RWPE1 (cell line): ENCODE measurements at regions not wholly inside any gene's neighbourhood (a gene's known extent, or its start where the extent isn't known, plus 50 kb on each side); places are given as distances from the start of the nearest gene placed in this dataset.

ENCODE experiments used
- CTCF ChIA-PET: fragments of 350-600 bp; sonication (Branson Sonifier 250); formaldehyde crosslinking; extraction: SDS; loops from one replicate; lab custom pipeline; 2021; lab: Yijun Ruan, JAX
- POLR2A ChIA-PET: fragments of 400-600 bp; formaldehyde crosslinking; extraction: SDS; loops from one replicate; lab custom pipeline; 2020; ENCODE audit warnings: antibody characterized with exemption; ENCODE audit not compliant: low non-redundant PET; lab: Yijun Ruan, JAX
- DNase-seq: peaks from one replicate; pipeline ENCODE4 v3.0.0; 2012; ENCODE audit warnings: low spot score
- H3K27ac ChIP-seq: fragments of 450-650 bp; 2 replicates; pipeline ENCODE4 v1.5.1; 2017
- TF ChIP-seq, protein P1 (sequence below): fragments of 450-650 bp; conservative IDR thresholded peaks from 2 replicates; pipeline ENCODE4 v1.5.1; 2017; ENCODE audit warnings: low read depth, mild to moderate bottlenecking

DNA sequence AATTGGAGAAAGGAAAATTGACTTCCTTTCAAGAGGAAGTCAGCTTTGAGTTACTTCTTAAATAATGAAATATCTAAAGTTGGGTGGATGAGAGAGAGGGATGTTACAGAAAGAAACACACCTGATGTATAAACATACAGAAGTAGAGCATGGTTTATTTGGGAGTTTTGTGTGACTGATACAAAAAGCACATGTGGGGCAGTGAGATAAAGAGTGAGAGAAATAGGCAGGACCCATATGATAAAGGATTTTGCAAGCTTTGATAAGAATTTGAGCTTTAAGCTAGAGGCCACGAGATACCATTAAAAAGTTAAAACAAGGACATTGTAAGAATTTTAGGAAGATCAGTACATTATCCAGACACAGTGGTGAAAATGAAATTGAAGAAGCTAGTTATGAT, 263.3 kb upstream of the GPRIN3 start:
- DNase-seq, result no peak
- ChIA-PET CTCF (interaction anchor here (0.7 kb wide), 1 partner anchor 10 kb away, joined by 3 read pairs; no protein-coding TSS in a partner anchor), POLR2A (no interaction called here)
- H3K27ac ChIP-seq, result no peak overlapping the region
- TF ChIP-seq, protein P1, sequence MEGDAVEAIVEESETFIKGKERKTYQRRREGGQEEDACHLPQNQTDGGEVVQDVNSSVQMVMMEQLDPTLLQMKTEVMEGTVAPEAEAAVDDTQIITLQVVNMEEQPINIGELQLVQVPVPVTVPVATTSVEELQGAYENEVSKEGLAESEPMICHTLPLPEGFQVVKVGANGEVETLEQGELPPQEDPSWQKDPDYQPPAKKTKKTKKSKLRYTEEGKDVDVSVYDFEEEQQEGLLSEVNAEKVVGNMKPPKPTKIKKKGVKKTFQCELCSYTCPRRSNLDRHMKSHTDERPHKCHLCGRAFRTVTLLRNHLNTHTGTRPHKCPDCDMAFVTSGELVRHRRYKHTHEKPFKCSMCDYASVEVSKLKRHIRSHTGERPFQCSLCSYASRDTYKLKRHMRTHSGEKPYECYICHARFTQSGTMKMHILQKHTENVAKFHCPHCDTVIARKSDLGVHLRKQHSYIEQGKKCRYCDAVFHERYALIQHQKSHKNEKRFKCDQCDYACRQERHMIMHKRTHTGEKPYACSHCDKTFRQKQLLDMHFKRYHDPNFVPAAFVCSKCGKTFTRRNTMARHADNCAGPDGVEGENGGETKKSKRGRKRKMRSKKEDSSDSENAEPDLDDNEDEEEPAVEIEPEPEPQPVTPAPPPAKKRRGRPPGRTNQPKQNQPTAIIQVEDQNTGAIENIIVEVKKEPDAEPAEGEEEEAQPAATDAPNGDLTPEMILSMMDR, result no peak

- POLR2A ChIA-PET, result no interaction called here
- no peak overlapping the region for H3K27ac ChIP-seq
- TF ChIP-seq, protein P1, result no peak
- no peak for DNase-seq
- CTCF ChIA-PET, result interaction anchor here (0.5 to 0.7 kb wide), 2 partner anchors 181 to 262 kb away, joined by 3 read pairs; no protein-coding TSS in a partner anchor
These were observed 260.3 kb upstream of the GPRIN3 start for GRCh38 chr4:89567936-89568335.

DNA sequence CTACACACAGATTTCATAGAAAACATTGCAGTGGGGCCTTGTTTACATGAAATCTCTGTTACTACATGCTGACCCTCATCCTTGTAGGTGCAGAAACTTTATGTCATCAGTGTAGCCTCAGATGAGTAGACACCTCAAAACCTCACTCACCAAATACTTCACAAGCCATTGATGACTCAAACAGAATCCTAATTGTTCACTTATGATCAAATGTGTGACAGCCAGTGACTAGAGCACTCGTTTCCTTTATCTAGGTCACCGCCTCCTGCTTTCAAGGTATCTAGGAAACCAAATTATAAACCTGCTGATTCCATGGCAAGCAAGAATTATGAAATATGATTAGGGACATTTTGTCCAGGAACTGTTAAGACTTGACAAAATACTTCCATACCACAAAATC, 255.8 kb upstream of the GPRIN3 start:
- CTCF ChIA-PET, result no interaction called here

GRCh38 chr4:89562746-89563145, 255.1 kb upstream of the GPRIN3 start:
- no peak overlapping the region for H3K27ac ChIP-seq
- POLR2A ChIA-PET, result no interaction called here
- TF ChIP-seq, protein P1, result no peak
- CTCF ChIA-PET, result no interaction called here
- DNase-seq, result no peak

More for the DNA sequence above, 255.8 kb upstream of the GPRIN3 start:
- no peak for DNase-seq
- TF ChIP-seq, protein P1, result no peak
- H3K27ac ChIP-seq, result no peak overlapping the region
- POLR2A ChIA-PET, result no interaction called here

- no peak overlapping the region for H3K27ac ChIP-seq
- ChIA-PET POLR2A (no interaction called here), CTCF (no interaction called here)
- no peak for DNase-seq
- TF ChIP-seq, protein P1, result no peak
These were observed 253.4 kb upstream of the GPRIN3 start for GRCh38 chr4:89561048-89561447.

- POLR2A ChIA-PET, result no interaction called here
- CTCF ChIA-PET, result interaction anchor here (0.7 kb wide), 1 partner anchor 677 kb away, joined by 3 read pairs; no protein-coding TSS in a partner anchor
- no peak for DNase-seq
- H3K27ac ChIP-seq, result no peak overlapping the region
- TF ChIP-seq, protein P1, result peak; percentile 38; the same call in 1 of the 2 replicates
These were observed 250.5 kb upstream of the GPRIN3 start for GRCh38 chr4:89558147-89558546.
